ENCODE measurements at regions not wholly inside any gene's neighbourhood (a gene's known extent, or its start where the extent isn't known, plus 50 kb on each side); places are given as distances from the start of the nearest gene placed in this dataset.

- Histone ChIP-seq H3K9me3 (ENCODE audit: insufficient read depth, low read depth, low read length) (no peaks in the 10 kb centered on the region), H3K27ac (ENCODE audit: low read length) (no peak overlapping the region), H3K4me3 (ENCODE audit: low read length) (no peak overlapping the region), H3K4me1 (ENCODE audit: insufficient read depth, low read length) (peaks cover 24% of the 10 kb centered on the region; the same call in 1 of the 2 replicates), H3K36me3 (ENCODE audit: insufficient read depth, low read depth, low read length) (no peaks in the 10 kb centered on the region), H3K9ac (ENCODE audit: low read depth, low read length) (no peak overlapping the region), H3K27me3 (ENCODE audit: insufficient read depth, low read length) (peaks cover 26% of the 10 kb centered on the region)
Measured at GRCh38 chr9:21554813-21555212, 72.7 kb upstream of the IFNE start.

GRCh38 chr9:21555911-21556310, 73.8 kb upstream of the IFNE start:
- Histone ChIP-seq H3K9me3 (ENCODE audit: insufficient read depth, low read depth, low read length) (no peaks in the 10 kb centered on the region), H3K4me3 (ENCODE audit: low read length) (no peak overlapping the region), H3K36me3 (ENCODE audit: insufficient read depth, low read depth, low read length) (no peaks in the 10 kb centered on the region), H3K27ac (ENCODE audit: low read length) (no peak overlapping the region), H3K27me3 (ENCODE audit: insufficient read depth, low read length) (peaks cover 37% of the 10 kb centered on the region), H3K4me1 (ENCODE audit: insufficient read depth, low read length) (peaks cover 31% of the 10 kb centered on the region; the same call in 1 of the 2 replicates), H3K9ac (ENCODE audit: low read depth, low read length) (no peak overlapping the region)

GRCh38 chr9:21556581-21557427, 74.7 kb upstream of the IFNE start:
- Histone ChIP-seq H3K27me3 (ENCODE audit: insufficient read depth, low read length) (peaks cover 39% of the 10 kb centered on the region), H3K4me3 (ENCODE audit: low read length) (no peak overlapping the region), H3K9ac (ENCODE audit: low read depth, low read length) (no peak overlapping the region)

GRCh38 chr9:21557428-21557768, 75.3 kb upstream of the IFNE start:
- Histone ChIP-seq H3K27me3 (ENCODE audit: insufficient read depth, low read length) (peaks cover 39% of the 10 kb centered on the region), H3K4me1 (ENCODE audit: insufficient read depth, low read length) (peaks cover 18% of the 10 kb centered on the region; the same call in 1 of the 2 replicates), H3K36me3 (ENCODE audit: insufficient read depth, low read depth, low read length) (no peaks in the 10 kb centered on the region), H3K9me3 (ENCODE audit: insufficient read depth, low read depth, low read length) (no peaks in the 10 kb centered on the region), H3K4me3 (ENCODE audit: low read length) (no peak overlapping the region), H3K9ac (ENCODE audit: low read depth, low read length) (no peak overlapping the region), H3K27ac (ENCODE audit: low read length) (no peak overlapping the region)

More at GRCh38 chr9:21556581-21557427, 74.7 kb upstream of the IFNE start:
- peaks cover 24% of the 10 kb centered on the region; the same call in 1 of the 2 replicates for H3K4me1 ChIP-seq (ENCODE audit: insufficient read depth, low read length)
- H3K36me3 ChIP-seq (ENCODE audit: insufficient read depth, low read depth, low read length) = no peaks in the 10 kb centered on the region
- no peaks in the 10 kb centered on the region for H3K9me3 ChIP-seq (ENCODE audit: insufficient read depth, low read depth, low read length)
- no peak overlapping the region for H3K27ac ChIP-seq (ENCODE audit: low read length)

DNA sequence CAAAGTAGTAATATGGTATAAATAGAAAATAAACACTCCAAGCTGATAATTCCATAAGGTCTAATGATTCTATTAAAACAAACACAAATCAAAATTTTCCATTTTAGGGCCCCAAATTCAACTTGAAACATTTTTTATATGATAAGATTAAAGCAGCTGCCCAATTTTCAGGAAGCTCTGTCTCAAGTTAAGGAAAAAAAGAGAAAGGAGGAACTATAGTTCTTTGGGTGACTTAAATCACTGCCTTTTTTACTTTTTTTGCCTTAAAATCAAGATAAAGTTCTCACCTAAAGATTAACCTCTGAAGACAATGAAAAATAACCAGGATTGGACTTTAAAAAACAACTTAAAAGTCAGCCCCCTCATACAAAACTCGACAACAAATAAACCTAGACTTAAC, 76.0 kb upstream of the IFNE start:
- Histone ChIP-seq H3K9ac (ENCODE audit: low read depth, low read length) (0 out of 2 replicates have a peak overlapping the region, but pooled peaks have one; percentile 66), H3K36me3 (ENCODE audit: insufficient read depth, low read depth, low read length) (no peaks in the 10 kb centered on the region), H3K27me3 (ENCODE audit: insufficient read depth, low read length) (peaks cover 39% of the 10 kb centered on the region), H3K4me3 (ENCODE audit: low read length) (peak overlapping the region; percentile 92), H3K9me3 (ENCODE audit: insufficient read depth, low read depth, low read length) (no peaks in the 10 kb centered on the region), H3K4me1 (ENCODE audit: insufficient read depth, low read length) (peaks cover 12% of the 10 kb centered on the region; the same call in 1 of the 2 replicates), H3K27ac (ENCODE audit: low read length) (no peak overlapping the region)

- Histone ChIP-seq H3K36me3 (ENCODE audit: insufficient read depth, low read depth, low read length) (no peaks in the 10 kb centered on the region), H3K4me3 (ENCODE audit: low read length) (peak overlapping the region; percentile 92), H3K27me3 (ENCODE audit: insufficient read depth, low read length) (peaks cover 39% of the 10 kb centered on the region), H3K27ac (ENCODE audit: low read length) (no peak overlapping the region), H3K9ac (ENCODE audit: low read depth, low read length) (peak overlapping the region; percentile 66; the same call in 1 of the 2 replicates), H3K4me1 (ENCODE audit: insufficient read depth, low read length) (peaks cover 12% of the 10 kb centered on the region; the same call in 1 of the 2 replicates), H3K9me3 (ENCODE audit: insufficient read depth, low read depth, low read length) (no peaks in the 10 kb centered on the region)
Measured at GRCh38 chr9:21558615-21559401, 76.7 kb upstream of the IFNE start.

GRCh38 chr9:21559402-21560280, 77.5 kb upstream of the IFNE start:
- H3K9me3 ChIP-seq (ENCODE audit: insufficient read depth, low read depth, low read length) = no peaks in the 10 kb centered on the region
- H3K9ac ChIP-seq (ENCODE audit: low read depth, low read length) = peak overlapping the region; percentile 84
- peaks cover 39% of the 10 kb centered on the region for H3K27me3 ChIP-seq (ENCODE audit: insufficient read depth, low read length)
- peaks cover 16% of the 10 kb centered on the region; the same call in 1 of the 2 replicates for H3K4me1 ChIP-seq (ENCODE audit: insufficient read depth, low read length)
- H3K36me3 ChIP-seq (ENCODE audit: insufficient read depth, low read depth, low read length) = no peaks in the 10 kb centered on the region
- no peak overlapping the region for H3K27ac ChIP-seq (ENCODE audit: low read length)
- H3K4me3 ChIP-seq (ENCODE audit: low read length) = peak overlapping the region; percentile 92

GRCh38 chr9:21560281-21560745, 78.2 kb upstream of the IFNE start:
- no peaks in the 10 kb centered on the region for H3K36me3 ChIP-seq (ENCODE audit: insufficient read depth, low read depth, low read length)
- H3K27ac ChIP-seq (ENCODE audit: low read length) = no peak overlapping the region
- peak overlapping the region; percentile 92 for H3K4me3 ChIP-seq (ENCODE audit: low read length)
- peak overlapping the region; percentile 84 for H3K9ac ChIP-seq (ENCODE audit: low read depth, low read length)
- H3K9me3 ChIP-seq (ENCODE audit: insufficient read depth, low read depth, low read length) = no peaks in the 10 kb centered on the region
- peaks cover 16% of the 10 kb centered on the region; the same call in 1 of the 2 replicates for H3K4me1 ChIP-seq (ENCODE audit: insufficient read depth, low read length)
- H3K27me3 ChIP-seq (ENCODE audit: insufficient read depth, low read length) = peaks cover 39% of the 10 kb centered on the region

DNA sequence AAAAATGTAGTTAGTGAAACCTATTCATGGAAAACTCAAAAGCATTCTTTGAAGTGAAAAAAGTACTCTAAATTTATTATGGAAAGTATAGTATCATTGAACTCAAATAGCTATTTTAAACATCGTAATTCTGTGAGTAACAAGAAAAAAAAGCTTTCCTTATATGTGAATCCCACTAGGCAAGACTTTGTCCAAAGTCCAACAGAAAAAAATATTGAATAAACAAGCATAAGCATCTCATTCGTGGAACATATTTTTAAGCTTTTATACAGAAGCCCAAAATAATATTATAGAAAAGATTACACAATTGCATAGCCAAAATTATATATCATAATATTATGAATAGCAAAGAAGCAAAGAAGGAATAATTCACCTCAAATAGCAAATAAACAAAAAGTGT, 79.4 kb upstream of the IFNE start:
- no peak overlapping the region for H3K4me3 ChIP-seq (ENCODE audit: low read length)
- no peak overlapping the region for H3K9ac ChIP-seq (ENCODE audit: low read depth, low read length)
- H3K9me3 ChIP-seq (ENCODE audit: insufficient read depth, low read depth, low read length) = no peaks in the 10 kb centered on the region
- no peaks in the 10 kb centered on the region for H3K36me3 ChIP-seq (ENCODE audit: insufficient read depth, low read depth, low read length)
- no peak overlapping the region for H3K27ac ChIP-seq (ENCODE audit: low read length)
- H3K4me1 ChIP-seq (ENCODE audit: insufficient read depth, low read length) = peaks cover 10% of the 10 kb centered on the region; the same call in 1 of the 2 replicates
- H3K27me3 ChIP-seq (ENCODE audit: insufficient read depth, low read length) = peaks cover 39% of the 10 kb centered on the region

- no peak overlapping the region for H3K27ac ChIP-seq (ENCODE audit: low read length)
- H3K27me3 ChIP-seq (ENCODE audit: insufficient read depth, low read length) = peaks cover 15% of the 10 kb centered on the region
- no peak overlapping the region for H3K9ac ChIP-seq (ENCODE audit: low read depth, low read length)
- no peaks in the 10 kb centered on the region for H3K9me3 ChIP-seq (ENCODE audit: insufficient read depth, low read depth, low read length)
- peaks cover 10% of the 10 kb centered on the region; the same call in 1 of the 2 replicates for H3K4me1 ChIP-seq (ENCODE audit: insufficient read depth, low read length)
- H3K4me3 ChIP-seq (ENCODE audit: low read length) = no peak overlapping the region
- H3K36me3 ChIP-seq (ENCODE audit: insufficient read depth, low read depth, low read length) = no peaks in the 10 kb centered on the region
Measured at GRCh38 chr9:21564175-21564574, 82.1 kb upstream of the IFNE start.

- Histone ChIP-seq H3K36me3 (ENCODE audit: insufficient read depth, low read depth, low read length) (no peaks in the 10 kb centered on the region), H3K9ac (ENCODE audit: low read depth, low read length) (no peak overlapping the region), H3K4me3 (ENCODE audit: low read length) (no peak overlapping the region), H3K9me3 (ENCODE audit: insufficient read depth, low read depth, low read length) (no peaks in the 10 kb centered on the region), H3K27me3 (ENCODE audit: insufficient read depth, low read length) (peaks cover 10% of the 10 kb centered on the region), H3K4me1 (ENCODE audit: insufficient read depth, low read length) (peaks cover 10% of the 10 kb centered on the region; the same call in 1 of the 2 replicates), H3K27ac (ENCODE audit: low read length) (no peak overlapping the region)
Measured at GRCh38 chr9:21565155-21565554, 83.0 kb upstream of the IFNE start.
